OCI-LY3 (cell line): ENCODE measurements at regions not wholly inside any gene's neighbourhood (a gene's known extent, or its start where the extent isn't known, plus 50 kb on each side); places are given as distances from the start of the nearest gene placed in this dataset.

ENCODE experiments used
- EZH2phosphoT487 ChIP-seq: fragments of 200-600 bp; shearing (Covaris generic); IDR thresholded peaks from 2 replicates; pipeline ENCODE4 v1.6.1; 2018; ENCODE audit warnings: antibody characterized with exemption, mixed run types, low read depth
- TF ChIP-seq, protein P1 (sequence below): fragments of 200-600, 300-600 bp; sonication (generic); IDR thresholded peaks from 2 replicates; pipeline ENCODE4 v1.5.1; 2014; ENCODE audit warnings: antibody characterized with exemption, low read length, low read depth

- TF ChIP-seq, protein P1, sequence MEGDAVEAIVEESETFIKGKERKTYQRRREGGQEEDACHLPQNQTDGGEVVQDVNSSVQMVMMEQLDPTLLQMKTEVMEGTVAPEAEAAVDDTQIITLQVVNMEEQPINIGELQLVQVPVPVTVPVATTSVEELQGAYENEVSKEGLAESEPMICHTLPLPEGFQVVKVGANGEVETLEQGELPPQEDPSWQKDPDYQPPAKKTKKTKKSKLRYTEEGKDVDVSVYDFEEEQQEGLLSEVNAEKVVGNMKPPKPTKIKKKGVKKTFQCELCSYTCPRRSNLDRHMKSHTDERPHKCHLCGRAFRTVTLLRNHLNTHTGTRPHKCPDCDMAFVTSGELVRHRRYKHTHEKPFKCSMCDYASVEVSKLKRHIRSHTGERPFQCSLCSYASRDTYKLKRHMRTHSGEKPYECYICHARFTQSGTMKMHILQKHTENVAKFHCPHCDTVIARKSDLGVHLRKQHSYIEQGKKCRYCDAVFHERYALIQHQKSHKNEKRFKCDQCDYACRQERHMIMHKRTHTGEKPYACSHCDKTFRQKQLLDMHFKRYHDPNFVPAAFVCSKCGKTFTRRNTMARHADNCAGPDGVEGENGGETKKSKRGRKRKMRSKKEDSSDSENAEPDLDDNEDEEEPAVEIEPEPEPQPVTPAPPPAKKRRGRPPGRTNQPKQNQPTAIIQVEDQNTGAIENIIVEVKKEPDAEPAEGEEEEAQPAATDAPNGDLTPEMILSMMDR, result no peak
- TF ChIP-seq EZH2phosphoT487, result no peak
Measured at GRCh38 chr4:74628852-74629620, 165.3 kb downstream of the BTC start.
